ENCODE measurements at regions not wholly inside any gene's neighbourhood (a gene's known extent, or its start where the extent isn't known, plus 50 kb on each side); places are given as distances from the start of the nearest gene placed in this dataset.
"Not testable (repeated sequence)": the region's sequence is repeated elsewhere in the genome, so short reads cannot be mapped to it uniquely, and the experiment has no call there.

DNA sequence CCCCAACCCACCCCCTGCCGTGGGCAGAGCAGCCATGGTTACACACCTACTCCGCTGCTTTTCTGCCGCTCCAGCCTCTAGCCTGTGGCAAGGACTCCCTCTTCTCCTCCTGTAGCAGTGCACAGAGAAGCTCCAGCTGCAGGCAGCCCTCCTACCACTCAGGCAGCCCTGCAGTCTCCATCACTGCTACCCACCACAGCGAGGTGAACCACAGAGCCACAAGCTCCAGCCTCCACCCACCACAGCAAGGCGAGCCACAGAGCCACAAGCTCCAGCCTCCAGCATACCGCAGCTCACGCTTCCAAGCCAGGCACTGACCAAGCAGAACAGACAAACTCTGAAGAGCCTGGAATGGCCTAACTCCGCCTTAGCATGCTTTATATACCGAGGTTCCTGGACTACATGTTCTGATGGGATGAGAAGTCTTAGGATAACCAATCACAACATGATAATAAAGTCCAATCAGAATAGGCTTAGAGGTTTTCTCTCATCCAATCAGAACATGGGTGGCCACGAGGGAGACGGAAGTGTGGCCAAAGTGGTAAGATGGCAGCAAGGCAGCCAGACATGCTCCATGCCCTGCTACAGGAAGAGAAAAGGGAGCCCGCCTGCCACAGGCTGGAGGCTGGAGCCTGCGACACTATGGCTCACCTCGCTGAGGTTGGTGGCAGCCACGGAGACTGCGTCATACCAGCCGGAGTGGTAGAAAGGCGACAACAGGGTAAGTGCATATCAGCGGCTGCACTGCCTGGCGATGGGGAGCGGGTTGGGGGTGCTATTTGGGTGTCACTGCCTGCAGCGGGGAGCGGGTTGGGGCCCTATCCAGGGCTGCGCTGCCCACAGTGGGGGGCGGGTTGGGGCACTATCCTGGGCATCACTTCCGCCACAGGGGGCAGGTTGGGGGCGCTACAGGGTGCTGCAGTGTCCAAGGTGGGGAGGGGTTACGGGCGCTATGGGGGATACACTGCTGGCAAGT lies 75.8 kb upstream of the PCAT7 start:
- no peak for TF ChIP-seq CTCF (IDR thresholded peaks at IDR 0.05; ENCODE audit: insufficient read depth, low read depth, low read length)
- H3K4me3 ChIP-seq (ENCODE audit: low read depth, low read length), result no peak overlapping the region
- no peak for DNase-seq (ENCODE audit: low read depth)

DNA sequence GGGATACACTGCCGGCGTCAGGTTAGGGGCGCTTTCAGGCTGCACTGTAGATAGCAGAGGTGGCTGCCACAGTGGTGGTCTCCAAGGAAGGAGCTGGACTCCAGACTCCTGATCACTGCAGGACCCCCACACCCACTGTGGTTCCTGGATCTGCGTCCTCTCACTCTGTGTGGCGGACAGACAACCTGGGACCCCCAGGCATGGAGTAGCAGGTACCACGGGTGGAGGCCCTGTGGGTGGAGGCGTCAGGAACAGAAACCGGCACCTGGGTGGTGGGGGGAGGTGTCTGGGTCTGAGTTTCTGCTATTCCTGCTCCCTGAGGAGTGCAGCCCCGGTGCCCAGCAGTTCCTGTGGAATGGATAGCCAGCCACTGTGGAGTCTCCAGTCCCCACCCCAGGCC lies 75.1 kb upstream of the PCAT7 start:
- TF ChIP-seq CTCF (IDR thresholded peaks at IDR 0.05; ENCODE audit: insufficient read depth, low read depth, low read length), result no peak
- DNase-seq (ENCODE audit: low read depth), result no peak
- no peak overlapping the region for H3K4me3 ChIP-seq (ENCODE audit: low read depth, low read length)

DNA sequence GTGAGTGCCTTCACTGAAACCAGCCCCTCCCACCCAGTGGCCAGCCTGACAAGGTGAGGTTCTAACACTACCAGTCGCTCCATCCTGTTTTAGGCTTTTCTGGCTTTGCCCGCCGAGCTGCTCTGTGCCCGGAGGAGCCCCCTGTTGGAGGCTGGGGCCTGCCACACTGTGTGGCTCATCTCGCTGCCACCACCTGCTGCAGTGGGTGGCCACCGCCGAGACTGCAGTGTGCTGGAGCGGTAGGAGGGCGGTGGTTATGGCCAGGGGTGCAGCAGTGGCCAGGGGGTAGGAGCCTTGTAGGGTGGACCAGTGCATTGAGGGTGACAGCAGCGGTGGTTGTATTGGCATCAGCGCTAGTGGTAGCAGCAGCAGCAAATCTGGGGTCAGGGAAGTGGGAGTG lies 74.7 kb upstream of the PCAT7 start:
- H3K4me3 ChIP-seq (ENCODE audit: low read depth, low read length), result no peak overlapping the region
- DNase-seq (ENCODE audit: low read depth), result no peak
- TF ChIP-seq CTCF (IDR thresholded peaks at IDR 0.05; ENCODE audit: insufficient read depth, low read depth, low read length), result no peak

DNA sequence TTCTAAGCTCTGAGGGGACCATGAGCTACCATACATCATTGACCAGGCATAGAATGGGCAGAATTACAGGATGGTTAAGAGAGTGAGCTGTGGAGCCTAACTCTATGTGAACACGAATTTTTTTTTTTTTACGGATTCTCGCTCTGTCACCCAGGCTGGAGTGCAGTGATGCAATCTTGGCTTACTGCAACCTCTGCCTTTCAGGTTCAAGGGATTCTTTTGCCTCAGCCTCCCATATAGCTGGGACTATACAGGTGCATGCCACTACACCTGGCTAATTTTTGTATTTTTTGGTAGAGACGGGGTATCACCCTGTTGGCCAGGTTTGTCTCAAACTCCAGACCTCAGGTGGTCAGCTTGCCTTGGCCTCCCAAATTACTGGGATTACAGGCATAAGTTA lies 72.8 kb upstream of the PCAT7 start:
- no peak overlapping the region for H3K4me3 ChIP-seq (ENCODE audit: low read depth, low read length)
- no peak for TF ChIP-seq CTCF (IDR thresholded peaks at IDR 0.05; ENCODE audit: insufficient read depth, low read depth, low read length)
- no peak for DNase-seq (ENCODE audit: low read depth)

DNA sequence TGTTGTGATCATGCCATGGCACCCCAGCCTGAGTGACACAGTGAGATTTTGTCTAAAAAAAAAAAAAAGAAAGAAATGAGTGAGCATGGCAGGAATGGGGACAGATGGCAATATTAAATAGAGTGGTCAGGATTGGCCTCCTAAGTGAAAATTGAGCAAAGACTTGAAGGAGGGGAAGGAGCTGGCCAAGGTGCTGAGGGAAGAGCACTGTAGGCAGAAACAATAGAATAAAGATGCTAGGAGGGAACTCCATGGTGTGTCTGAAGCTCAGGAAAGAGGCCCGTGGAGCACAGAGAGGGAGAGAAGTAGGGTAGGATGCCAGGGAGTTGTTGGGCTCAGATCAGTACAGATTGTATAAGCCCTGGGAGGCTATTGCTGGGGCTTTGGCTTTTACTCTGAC lies 64.4 kb upstream of the PCAT7 start:
- TF ChIP-seq CTCF (IDR thresholded peaks at IDR 0.05; ENCODE audit: insufficient read depth, low read depth, low read length), result no peak
- no peak overlapping the region for H3K4me3 ChIP-seq (ENCODE audit: low read depth, low read length)
- DNase-seq (ENCODE audit: low read depth), result peak; percentile 3

GRCh38 chr9:94492125-94492524 lies 62.8 kb upstream of the PCAT7 start:
- not testable (repeated sequence) for DNase-seq (ENCODE audit: low read depth); H3K4me3 ChIP-seq (ENCODE audit: low read depth, low read length)

GRCh38 chr9:94498801-94499453 lies 56.0 kb upstream of the PCAT7 start:
- peak; percentile 1 for DNase-seq (ENCODE audit: low read depth)
- no peak overlapping the region for H3K4me3 ChIP-seq (ENCODE audit: low read depth, low read length)
- TF ChIP-seq CTCF (IDR thresholded peaks at IDR 0.05; ENCODE audit: insufficient read depth, low read depth, low read length), result no peak

Data from fibroblast of villous mesenchyme (primary cell).